ENCODE measurements at regions not wholly inside any gene's neighbourhood (a gene's known extent, or its start where the extent isn't known, plus 50 kb on each side); places are given as distances from the start of the nearest gene placed in this dataset.
"Not testable (repeated sequence)": the region's sequence is repeated elsewhere in the genome, so short reads cannot be mapped to it uniquely, and the experiment has no call there.

DNA sequence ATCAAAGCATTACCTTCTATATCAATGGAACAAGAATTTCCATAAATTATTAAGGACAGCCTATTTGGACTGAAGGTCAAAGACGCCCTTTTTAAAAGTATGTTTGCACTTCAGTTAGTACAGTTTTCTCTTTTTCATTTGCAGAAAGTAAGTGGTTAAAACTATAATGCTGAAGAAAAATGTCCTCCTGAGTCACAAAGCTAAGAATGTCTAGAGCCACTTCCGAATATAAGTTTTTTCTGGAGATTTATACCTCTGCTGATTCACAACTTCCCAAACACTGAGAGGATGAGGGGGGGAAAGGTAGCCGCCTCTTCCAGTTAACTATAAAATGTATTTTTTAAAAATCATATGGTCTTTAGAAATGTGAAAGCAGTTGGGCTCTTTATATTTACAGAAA, 84.9 kb downstream of the DUSP6 start:
- DNase-seq, result no peak
- peaks cover 2% of the 10 kb centered on the region; the same call in 1 of the 2 replicates for H3K9me3 ChIP-seq
- TF ChIP-seq, protein P1, sequence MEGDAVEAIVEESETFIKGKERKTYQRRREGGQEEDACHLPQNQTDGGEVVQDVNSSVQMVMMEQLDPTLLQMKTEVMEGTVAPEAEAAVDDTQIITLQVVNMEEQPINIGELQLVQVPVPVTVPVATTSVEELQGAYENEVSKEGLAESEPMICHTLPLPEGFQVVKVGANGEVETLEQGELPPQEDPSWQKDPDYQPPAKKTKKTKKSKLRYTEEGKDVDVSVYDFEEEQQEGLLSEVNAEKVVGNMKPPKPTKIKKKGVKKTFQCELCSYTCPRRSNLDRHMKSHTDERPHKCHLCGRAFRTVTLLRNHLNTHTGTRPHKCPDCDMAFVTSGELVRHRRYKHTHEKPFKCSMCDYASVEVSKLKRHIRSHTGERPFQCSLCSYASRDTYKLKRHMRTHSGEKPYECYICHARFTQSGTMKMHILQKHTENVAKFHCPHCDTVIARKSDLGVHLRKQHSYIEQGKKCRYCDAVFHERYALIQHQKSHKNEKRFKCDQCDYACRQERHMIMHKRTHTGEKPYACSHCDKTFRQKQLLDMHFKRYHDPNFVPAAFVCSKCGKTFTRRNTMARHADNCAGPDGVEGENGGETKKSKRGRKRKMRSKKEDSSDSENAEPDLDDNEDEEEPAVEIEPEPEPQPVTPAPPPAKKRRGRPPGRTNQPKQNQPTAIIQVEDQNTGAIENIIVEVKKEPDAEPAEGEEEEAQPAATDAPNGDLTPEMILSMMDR (IDR thresholded peaks at IDR 0.05; ENCODE audit: low read depth, low read length), result no peak
- H3K4me3 ChIP-seq (ENCODE audit: low read depth, low read length), result no peak overlapping the region
- no peaks in the 10 kb centered on the region for H3K36me3 ChIP-seq
- peaks cover 4% of the 10 kb centered on the region for H3K4me1 ChIP-seq
- no peaks in the 10 kb centered on the region for H3K27me3 ChIP-seq

- not testable (repeated sequence) for DNase-seq; H3K9me3 ChIP-seq; H3K36me3 ChIP-seq; H3K4me3 ChIP-seq (ENCODE audit: low read depth, low read length); H3K27me3 ChIP-seq; H3K4me1 ChIP-seq
Measured at GRCh38 chr12:89266574-89267188, 85.6 kb downstream of the DUSP6 start.

DNA sequence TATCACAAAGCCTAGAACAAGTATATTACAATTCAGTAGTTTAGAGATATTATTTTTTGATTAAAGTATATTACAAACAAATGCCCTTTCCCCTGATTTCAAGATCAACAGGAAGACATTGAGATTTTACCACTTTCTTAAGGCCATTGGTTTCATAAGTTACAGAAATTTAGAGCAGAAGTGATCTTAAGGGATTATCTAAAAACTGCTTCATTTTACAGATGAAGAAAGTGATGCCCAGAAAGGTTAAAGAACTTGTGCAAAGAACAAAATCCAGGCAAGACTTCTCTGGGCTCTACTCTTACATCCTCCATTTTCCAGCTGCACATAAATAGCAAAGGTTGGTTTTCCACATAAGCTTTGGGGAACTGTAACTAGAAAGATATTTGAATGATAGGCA, 87.5 kb downstream of the DUSP6 start:
- H3K36me3 ChIP-seq, result no peaks in the 10 kb centered on the region
- H3K4me3 ChIP-seq (ENCODE audit: low read depth, low read length), result no peak overlapping the region
- H3K9me3 ChIP-seq, result no peaks in the 10 kb centered on the region
- TF ChIP-seq, protein P1 (IDR thresholded peaks at IDR 0.05; ENCODE audit: low read depth, low read length), result no peak
- no peaks in the 10 kb centered on the region for H3K27me3 ChIP-seq
- no peak for DNase-seq
- peaks cover 19% of the 10 kb centered on the region for H3K4me1 ChIP-seq

- Histone ChIP-seq H3K4me3 (ENCODE audit: low read depth, low read length) (no peak overlapping the region), H3K9me3 (no peaks in the 10 kb centered on the region), H3K4me1 (peaks cover 26% of the 10 kb centered on the region), H3K36me3 (no peaks in the 10 kb centered on the region), H3K27me3 (no peaks in the 10 kb centered on the region)
- DNase-seq, result no peak
- TF ChIP-seq, protein P1 (IDR thresholded peaks at IDR 0.05; ENCODE audit: low read depth, low read length), result no peak
Measured at GRCh38 chr12:89263900-89264299, 88.4 kb downstream of the DUSP6 start.

- H3K4me3 ChIP-seq (ENCODE audit: low read depth, low read length), result no peak overlapping the region
- no peaks in the 10 kb centered on the region for H3K9me3 ChIP-seq
- no peaks in the 10 kb centered on the region for H3K36me3 ChIP-seq
- no peak for DNase-seq
- no peaks in the 10 kb centered on the region for H3K27me3 ChIP-seq
- TF ChIP-seq, protein P1 (IDR thresholded peaks at IDR 0.05; ENCODE audit: low read depth, low read length), result no peak
- H3K4me1 ChIP-seq, result peaks cover 26% of the 10 kb centered on the region
Measured at GRCh38 chr12:89262855-89263552, 89.3 kb downstream of the DUSP6 start.

GRCh38 chr12:89261982-89262381, 90.3 kb downstream of the DUSP6 start:
- H3K4me3 ChIP-seq (ENCODE audit: low read depth, low read length), result no peak overlapping the region
- H3K4me1 ChIP-seq, result peaks cover 26% of the 10 kb centered on the region
- H3K9me3 ChIP-seq, result no peaks in the 10 kb centered on the region
- DNase-seq, result no peak
- no peaks in the 10 kb centered on the region for H3K27me3 ChIP-seq
- TF ChIP-seq, protein P1 (IDR thresholded peaks at IDR 0.05; ENCODE audit: low read depth, low read length), result no peak
- H3K36me3 ChIP-seq, result no peaks in the 10 kb centered on the region
